ENCODE measurements at regions not wholly inside any gene's neighbourhood (a gene's known extent, or its start where the extent isn't known, plus 50 kb on each side); places are given as distances from the start of the nearest gene placed in this dataset.

GRCh38 chr2:60657673-60658072 is 98.4 kb upstream of the PAPOLG start:
- DNase-seq (ENCODE audit: low read depth), result no peak

DNA sequence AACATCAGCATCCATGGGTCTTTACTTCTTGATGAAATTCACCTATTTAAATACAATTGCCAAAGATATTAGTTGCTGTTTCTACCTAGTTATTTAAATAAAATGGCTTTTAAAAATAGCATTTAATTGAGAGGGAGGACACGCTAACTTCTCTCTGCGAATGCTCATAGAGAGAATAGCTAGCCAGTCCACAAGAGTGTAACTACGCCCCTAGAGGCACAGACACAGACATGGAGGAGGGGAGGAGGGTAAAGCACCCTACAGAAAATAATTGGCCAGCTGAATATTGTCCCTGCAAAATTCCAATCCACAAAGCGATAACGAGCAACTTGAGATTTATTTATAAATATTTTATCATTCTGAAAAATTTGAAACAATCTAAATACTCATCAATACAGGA is 97.0 kb upstream of the PAPOLG start:
- no peak for DNase-seq (ENCODE audit: low read depth)

DNA sequence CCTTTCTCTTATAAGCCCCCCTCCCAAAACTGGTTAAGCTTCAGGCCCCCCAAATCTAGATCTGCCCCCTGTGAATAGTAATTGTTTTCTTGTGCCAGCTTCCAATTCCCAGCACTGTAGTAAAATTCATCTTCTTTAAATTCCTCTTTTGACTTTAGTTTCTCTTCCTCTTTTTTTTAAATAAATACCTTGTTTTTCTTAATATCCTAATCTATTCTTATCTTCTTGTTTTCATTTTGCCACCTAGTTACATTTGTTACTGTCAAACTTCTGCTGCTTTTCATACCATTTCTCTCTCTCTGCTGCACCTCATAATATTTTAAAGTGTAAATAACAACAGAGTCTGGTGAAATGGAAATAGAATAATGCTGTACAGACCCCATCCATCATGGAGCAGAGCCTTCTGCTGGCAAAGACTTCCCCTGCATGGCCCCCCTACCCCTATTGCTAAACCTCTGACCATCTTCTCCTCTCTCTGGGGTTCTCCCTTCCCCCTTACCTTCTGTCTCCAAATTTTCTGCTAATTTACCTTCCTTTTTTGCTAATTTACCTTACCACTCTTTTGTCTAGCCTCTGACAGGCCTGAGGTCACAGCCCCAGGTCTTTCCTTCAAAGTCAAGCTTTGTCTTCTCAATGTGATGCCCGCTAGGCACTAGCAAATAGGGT is 94.9 kb upstream of the PAPOLG start:
- no peak for DNase-seq (ENCODE audit: low read depth)

DNA sequence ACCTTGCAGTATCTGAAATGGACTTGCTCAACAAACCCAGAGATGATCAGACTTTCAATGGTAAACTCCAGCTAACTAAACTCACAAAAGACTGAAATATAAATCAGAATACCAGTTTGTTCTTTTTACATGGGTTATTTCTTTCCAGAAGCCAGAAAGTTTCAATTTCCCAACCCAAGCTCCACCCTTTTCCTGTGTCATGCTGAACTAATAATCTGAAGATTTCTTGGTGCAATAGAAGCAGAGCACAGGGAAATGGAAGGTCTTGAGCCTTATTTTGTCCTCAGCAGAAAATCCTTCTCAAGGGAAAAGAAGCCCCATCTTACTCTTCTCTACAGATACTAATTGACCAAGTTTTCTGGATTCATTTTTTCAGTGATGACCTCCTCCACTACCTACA is 93.3 kb upstream of the PAPOLG start:
- DNase-seq (ENCODE audit: low read depth), result no peak

DNA sequence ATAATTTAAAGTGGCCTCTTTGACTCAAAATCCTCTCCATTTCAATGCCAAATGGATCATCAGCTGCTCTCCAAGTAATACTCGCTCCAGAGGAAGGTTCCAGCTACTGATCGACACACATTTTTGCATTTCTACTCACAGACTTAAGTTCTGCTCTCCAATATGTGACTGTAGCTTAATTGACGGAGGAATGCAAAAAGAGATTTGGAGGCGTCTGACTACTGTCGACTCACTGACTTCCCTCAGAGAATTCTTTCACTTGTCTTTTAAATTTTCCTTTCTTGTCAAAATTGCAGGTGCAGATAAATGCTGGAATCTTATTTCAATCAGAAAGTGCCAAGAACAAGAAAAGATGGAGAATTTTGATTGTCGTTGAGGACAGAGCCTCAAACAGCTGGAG is 84.1 kb upstream of the PAPOLG start:
- DNase-seq (ENCODE audit: low read depth), result no peak

GRCh38 chr2:60674524-60675165 is 81.4 kb upstream of the PAPOLG start:
- peak; percentile 61 for DNase-seq (ENCODE audit: low read depth)

DNA sequence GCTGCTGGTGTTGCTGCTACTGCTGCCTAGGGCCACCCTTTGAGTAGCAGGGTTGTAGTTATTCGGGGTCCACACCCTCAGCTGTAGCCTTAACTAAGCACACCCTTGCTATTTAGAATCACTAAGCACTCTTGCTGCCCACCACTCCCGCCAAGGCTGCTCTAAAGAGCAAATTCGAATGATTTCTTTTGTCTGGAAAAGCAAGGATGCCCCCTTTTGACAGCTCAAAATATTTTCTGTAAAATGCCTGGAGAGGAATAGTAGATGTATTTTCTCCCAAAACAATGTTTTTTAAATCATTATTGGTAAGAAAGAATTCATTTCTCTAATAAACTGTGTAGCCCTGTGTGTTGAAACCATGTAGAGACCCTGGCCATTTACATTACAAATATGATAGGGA is 80.8 kb upstream of the PAPOLG start:
- no peak for DNase-seq (ENCODE audit: low read depth)

DNA sequence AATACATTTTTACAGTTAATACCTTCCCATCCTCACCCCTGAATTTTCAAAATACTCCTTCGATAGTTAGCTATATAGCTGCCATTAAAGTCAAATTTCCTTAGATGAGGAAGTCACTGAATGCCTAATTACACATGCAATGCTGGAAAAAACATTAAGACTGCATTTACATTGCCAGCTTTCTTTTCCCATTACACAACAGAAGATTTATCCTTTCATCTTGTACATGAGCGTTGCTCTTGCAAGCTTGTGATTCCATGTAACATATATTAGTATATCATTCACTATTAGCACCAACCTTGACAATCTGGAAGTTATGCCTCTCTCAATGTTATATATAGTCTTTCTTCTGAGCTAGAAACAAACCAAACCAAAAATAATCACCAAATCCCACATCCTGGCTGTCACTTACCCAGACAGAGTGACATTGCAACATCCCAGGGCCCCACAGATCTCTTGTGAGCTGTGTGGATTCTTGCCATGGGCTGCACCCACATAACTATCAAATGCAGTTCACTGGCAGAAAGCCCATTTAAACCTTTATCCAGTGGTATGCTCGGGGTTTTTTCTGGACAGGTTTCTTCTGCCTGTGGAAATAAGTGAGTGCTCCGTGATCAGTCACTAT is 79.2 kb upstream of the PAPOLG start:
- DNase-seq (ENCODE audit: low read depth), result no peak

GRCh38 chr2:60677356-60677755 is 78.7 kb upstream of the PAPOLG start:
- DNase-seq (ENCODE audit: low read depth), result no peak

- no peak for DNase-seq (ENCODE audit: low read depth)
Observed at GRCh38 chr2:60678551-60678950, 77.5 kb upstream of the PAPOLG start.

DNA sequence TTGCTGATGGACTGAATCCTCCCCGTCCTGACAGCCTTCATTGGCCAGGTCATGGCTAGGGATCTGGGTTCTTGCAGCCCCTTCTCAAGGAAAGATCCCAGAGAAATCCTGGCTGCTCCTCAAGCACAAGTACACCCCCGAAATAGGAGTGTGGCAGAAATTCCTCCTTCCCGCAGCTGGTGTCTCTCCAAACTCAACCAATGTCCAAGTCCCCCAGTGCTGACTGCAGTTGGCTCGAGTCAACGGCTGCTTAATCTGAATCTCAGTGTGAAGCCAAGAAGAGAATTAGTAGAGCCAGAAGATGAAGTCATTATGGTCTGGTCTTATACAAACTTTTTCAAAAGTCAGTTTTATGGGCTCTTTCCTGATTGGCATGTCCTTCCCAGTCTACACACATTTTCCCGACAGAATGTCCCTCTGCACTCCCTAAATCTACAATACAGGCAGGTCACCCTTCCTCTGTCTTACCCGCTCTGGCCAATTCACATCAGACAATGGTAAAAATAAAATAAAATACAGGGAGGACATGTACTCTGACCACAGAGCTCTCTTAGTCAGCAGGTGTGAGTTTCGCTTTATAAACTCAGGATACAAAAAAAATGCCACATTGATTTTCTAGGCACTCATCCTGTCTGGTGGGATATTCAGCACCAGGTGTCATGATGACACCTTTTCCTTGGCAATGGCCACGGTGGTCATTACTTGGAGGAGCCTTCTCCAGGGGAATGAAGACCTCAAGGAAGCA is 76.9 kb upstream of the PAPOLG start:
- DNase-seq (ENCODE audit: low read depth), result no peak

DNA sequence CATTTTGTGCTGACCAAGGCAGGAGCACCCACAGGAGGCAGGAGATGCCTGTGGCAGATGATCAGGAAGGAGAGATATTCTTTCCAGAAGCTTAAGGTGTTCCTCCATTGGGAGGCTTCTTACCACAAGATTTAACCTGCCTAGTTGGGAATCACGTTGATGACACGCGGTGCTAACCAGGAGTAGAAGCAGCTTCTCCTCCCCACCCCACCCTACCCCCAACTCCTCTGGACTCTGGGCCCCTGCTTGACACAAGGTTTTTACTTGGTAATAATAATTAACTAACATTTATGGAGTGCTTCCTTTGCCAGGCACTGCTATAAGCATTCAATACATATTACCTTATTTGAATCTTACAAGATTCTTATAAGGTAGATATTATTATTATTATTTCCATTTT is 62.5 kb upstream of the PAPOLG start:
- no peak for DNase-seq (ENCODE audit: low read depth)

DNA sequence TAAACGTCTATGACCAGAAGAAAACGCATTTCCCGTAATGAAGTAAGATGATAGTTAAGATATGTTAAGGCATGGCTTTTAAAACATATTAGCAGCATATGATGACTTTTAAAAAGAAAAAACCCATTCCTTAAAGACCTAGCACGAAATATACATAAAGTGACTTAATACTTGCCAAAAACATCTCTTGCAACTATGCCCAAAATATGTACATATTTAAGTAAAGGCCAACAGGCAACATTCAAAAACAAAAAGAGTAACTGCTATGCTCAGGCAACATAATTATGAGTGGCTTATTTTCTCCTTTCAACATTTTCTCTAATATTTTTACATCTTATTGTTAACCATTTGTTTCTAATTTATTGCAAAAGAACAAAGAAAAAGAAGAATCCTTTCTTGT is 60.3 kb upstream of the PAPOLG start:
- DNase-seq (ENCODE audit: low read depth), result no peak

DNA sequence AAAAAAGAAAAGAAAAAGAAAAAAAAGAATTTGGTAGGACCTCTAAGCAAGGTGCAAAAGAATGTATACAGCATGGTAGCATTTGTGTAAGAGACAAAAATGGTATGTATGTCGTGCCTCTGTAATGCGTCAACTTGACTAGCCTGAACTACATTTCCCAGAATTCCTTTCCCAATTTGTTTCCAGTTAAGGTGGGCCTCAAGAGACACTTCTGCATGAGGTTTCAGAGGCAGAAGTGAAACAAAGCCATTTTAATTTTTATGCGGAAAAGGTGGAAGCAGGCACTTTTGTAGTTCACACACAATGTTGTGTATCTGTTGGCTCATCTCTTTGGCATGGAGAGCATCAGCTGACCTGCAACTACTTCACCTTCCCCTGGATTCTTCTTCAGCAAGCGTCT is 56.5 kb upstream of the PAPOLG start:
- DNase-seq (ENCODE audit: low read depth), result no peak

GRCh38 chr2:60706021-60706420 is 50.0 kb upstream of the PAPOLG start:
- DNase-seq (ENCODE audit: low read depth), result peak; percentile 6
